ENCODE measurements at regions not wholly inside any gene's neighbourhood (a gene's known extent, or its start where the extent isn't known, plus 50 kb on each side); places are given as distances from the start of the nearest gene placed in this dataset.

DNA sequence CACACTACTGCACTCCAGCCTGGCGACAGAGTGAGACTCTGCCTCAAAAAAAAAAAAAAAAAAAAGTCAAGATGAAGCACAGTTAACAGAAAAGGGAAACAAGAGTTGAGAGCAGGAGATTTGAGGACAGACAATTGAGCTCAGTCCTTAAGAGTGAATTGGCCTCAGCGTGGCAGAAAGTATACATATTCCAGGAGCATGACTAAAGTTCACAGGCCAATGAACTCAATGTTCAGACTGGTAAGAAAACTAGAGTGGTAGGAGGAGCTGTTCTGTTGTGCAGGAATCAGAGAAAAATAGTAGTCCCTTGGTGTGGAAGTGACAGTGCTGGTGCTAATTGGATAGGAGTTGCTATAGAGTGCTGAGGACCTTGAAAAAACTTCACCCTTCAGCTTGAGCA lies 60.0 kb downstream of the NRN1 start:
- no peak for DNase-seq (ENCODE audit: low read depth)

- no peak for DNase-seq (ENCODE audit: low read depth)
Measured at GRCh38 chr6:5946181-5946580, 60.5 kb downstream of the NRN1 start.

DNA sequence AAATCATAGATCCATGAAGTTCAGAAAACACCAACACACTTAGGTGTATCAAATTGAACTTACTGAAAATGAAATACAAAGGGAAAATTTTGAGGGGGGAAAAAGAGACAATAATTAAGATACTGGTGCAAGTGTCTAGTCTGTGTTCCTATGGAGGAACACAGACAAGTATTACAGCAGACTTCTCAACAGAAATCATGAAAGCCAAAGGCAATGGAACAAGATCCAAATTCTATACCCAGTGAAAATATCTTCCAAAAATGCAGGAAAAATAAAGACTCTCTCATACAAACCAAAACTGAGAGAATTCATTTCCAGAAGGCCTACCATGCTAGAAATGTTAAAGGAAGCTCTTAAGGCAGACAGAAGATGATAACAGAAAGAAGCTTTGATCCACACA lies 63.1 kb downstream of the NRN1 start:
- no peak for DNase-seq (ENCODE audit: low read depth)

DNA sequence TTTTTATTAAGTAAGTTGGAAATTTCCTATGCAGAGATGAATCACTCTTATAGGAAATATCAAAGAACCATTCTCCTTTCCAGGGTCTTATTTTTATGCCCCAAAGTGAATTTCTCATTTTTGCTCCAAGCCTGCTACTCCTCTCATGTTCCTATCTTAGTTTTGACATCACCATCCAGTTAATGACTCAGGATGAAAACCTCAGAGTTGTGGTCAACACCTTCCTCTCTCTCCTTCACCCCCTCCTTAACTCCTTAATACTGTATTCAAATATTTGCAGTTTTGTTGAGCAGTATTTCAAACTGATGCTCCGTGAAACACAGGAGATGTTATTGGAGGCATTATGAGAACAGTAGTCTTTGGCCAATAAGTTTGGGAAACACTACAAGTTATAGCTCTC lies 64.1 kb downstream of the NRN1 start:
- DNase-seq (ENCODE audit: low read depth) = no peak

GRCh38 chr6:5941188-5941587 lies 65.5 kb downstream of the NRN1 start:
- DNase-seq (ENCODE audit: low read depth) = no peak

DNA sequence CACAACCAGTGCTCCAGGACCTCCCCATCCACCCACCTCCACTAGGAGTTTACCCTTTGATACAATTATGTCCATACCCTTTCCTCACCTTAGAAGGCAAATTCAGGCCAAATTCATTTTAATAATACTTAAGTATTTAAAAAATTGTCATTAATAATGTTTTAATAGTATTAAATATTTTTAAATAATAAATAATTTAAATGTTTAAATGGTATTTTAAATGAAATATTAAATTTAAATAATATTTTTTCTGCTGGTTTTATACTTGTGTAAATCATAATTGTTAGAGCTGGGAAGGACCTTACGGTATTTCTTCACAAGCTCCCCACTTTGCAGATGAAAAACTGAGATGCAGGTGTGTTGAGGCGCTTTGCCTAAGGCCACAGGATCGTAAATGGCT lies 67.8 kb downstream of the NRN1 start:
- DNase-seq (ENCODE audit: low read depth) = no peak

GRCh38 chr6:5937936-5938706 lies 68.6 kb downstream of the NRN1 start:
- DNase-seq (ENCODE audit: low read depth) = no peak

- no peak for DNase-seq (ENCODE audit: low read depth)
Measured at GRCh38 chr6:5937169-5937909, 69.4 kb downstream of the NRN1 start.

GRCh38 chr6:5936631-5937030 lies 70.1 kb downstream of the NRN1 start:
- DNase-seq (ENCODE audit: low read depth) = no peak

- DNase-seq (ENCODE audit: low read depth) = no peak
Measured at GRCh38 chr6:5936140-5936539, 70.6 kb downstream of the NRN1 start.

GRCh38 chr6:5930968-5931367 lies 75.8 kb downstream of the NRN1 start:
- no peak for DNase-seq (ENCODE audit: low read depth)

- no peak for DNase-seq (ENCODE audit: low read depth)
Measured at GRCh38 chr6:5930143-5930770, 76.5 kb downstream of the NRN1 start.

GRCh38 chr6:5923840-5924239 lies 82.9 kb downstream of the NRN1 start:
- DNase-seq (ENCODE audit: low read depth) = no peak

DNA sequence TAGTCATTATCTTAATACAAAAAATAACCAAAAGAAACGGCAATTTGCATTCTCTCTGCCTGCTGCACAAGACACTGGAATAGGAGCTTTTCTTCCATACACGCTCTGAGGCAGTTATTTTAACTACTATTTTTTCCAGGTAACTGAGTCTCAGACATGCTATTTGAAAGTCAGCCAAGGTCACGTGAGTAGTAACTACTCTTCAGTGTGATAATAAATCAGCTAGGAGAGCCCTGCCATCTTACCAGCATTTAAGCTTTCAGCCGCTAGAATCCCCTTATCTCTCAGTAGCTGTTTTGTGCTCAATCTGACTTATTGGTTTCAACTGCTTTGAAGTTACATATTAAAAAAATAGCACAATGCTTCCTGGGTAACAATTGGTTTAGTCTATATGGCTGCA lies 84.5 kb downstream of the NRN1 start:
- no peak for DNase-seq (ENCODE audit: low read depth)

GRCh38 chr6:5909721-5910120 lies 97.0 kb downstream of the NRN1 start:
- DNase-seq (ENCODE audit: low read depth) = no peak

GRCh38 chr6:5906842-5907241 lies 99.9 kb downstream of the NRN1 start:
- DNase-seq (ENCODE audit: low read depth) = no peak

GRCh38 chr6:5906340-5906670 lies 100.4 kb downstream of the NRN1 start:
- DNase-seq (ENCODE audit: low read depth) = no peak

GRCh38 chr6:5905431-5906339 lies 101.0 kb downstream of the NRN1 start:
- peak; percentile 76 for DNase-seq (ENCODE audit: low read depth)

- no peak for DNase-seq (ENCODE audit: low read depth)
Measured at GRCh38 chr6:5904532-5904931, 102.2 kb downstream of the NRN1 start.

GRCh38 chr6:5899216-5900045 lies 107.3 kb downstream of the NRN1 start:
- DNase-seq (ENCODE audit: low read depth) = no peak

GRCh38 chr6:5898563-5898962 lies 108.2 kb downstream of the NRN1 start:
- DNase-seq (ENCODE audit: low read depth) = no peak

All from fibroblast of the conjunctiva (primary cell).